HepG2 (cell line): ENCODE measurements at regions not wholly inside any gene's neighbourhood (a gene's known extent, or its start where the extent isn't known, plus 50 kb on each side); places are given as distances from the start of the nearest gene placed in this dataset.

Source experiments
- ATAC-seq: fragments of 200-7000 bp; cut with Tn5 transposase; 3 replicates; pipeline ENCODE4 v1.9.1; 2020; ENCODE audit warnings: mild to moderate bottlenecking, moderate library complexity
- BruUV-seq: library from RNA; stranded (reverse); fragments of 400-500 nt; replicated peaks from 2 replicates; lab custom pipeline; 2021; lab: Mats Ljungman, UMichigan
- CTCF ChIA-PET: fragments of 300-600 bp; formaldehyde crosslinking; extraction: SDS; loops from one replicate; lab custom pipeline; 2021; ENCODE audit warnings: low total read pairs, inconsistent platforms, low intra/inter-chr PET ratio; lab: Yijun Ruan, JAX
- POLR2A ChIA-PET: fragments of 350-600 bp; sonication (Branson Sonifier 250); formaldehyde crosslinking; loops from one replicate; lab custom pipeline; 2020; ENCODE audit warnings: antibody characterized with exemption, inconsistent platforms; lab: Yijun Ruan, JAX
- DNase-seq: peaks from one replicate; pipeline ENCODE4 v3.0.0-alpha.2; 2015; ENCODE audit warnings: low spot score
- FAIRE-seq: peaks from 3 replicates; lab custom pipeline; 2011; peaks lifted over from hg19 to GRCh38; lab: Jason Lieb, UNC
- H2AFZ ChIP-seq: one replicate; pipeline ENCODE4 v1.6.1; 2011; ENCODE audit warnings: low read length, inconsistent platforms
- H3K27ac ChIP-seq: fragments of 300-600 bp; 3 replicates; pipeline ENCODE4 v1.8.0; 2011; ENCODE audit warnings: mixed run types, mild to moderate bottlenecking, mixed read lengths, low read length, inconsistent platforms; ENCODE audit not compliant: insufficient read depth; ENCODE audit errors: extremely low read length
- H3K27me3 ChIP-seq, 2 experiments: fragments of 200-600 bp in 1 of 2; 2 replicates in 1 of 2; 3 replicates in 1 of 2; pipeline versions ENCODE4 v1.6.0 to v1.8.0; 2011; ENCODE audit warnings: low read length in 2 of 2, mild to moderate bottlenecking in 2 of 2, moderate library complexity in 2 of 2, inconsistent platforms in 1 of 2; ENCODE audit not compliant: insufficient read depth in 2 of 2, control insufficient read depth in 1 of 2
- H3K36me3 ChIP-seq, 2 experiments: fragments of 200-600 bp in 1 of 2; replicated peaks in 1 of 2; 2 replicates in 1 of 2; 3 replicates in 1 of 2; pipeline versions ENCODE4 v1.5.1 to v1.8.0; 2011; ENCODE audit warnings: low read length in 2 of 2, inconsistent platforms in 1 of 2; ENCODE audit not compliant: insufficient read depth in 2 of 2, control insufficient read depth in 1 of 2
- H3K4me1 ChIP-seq: 2 replicates; pipeline ENCODE4 v1.5.1; 2012; ENCODE audit warnings: low read length, inconsistent platforms; ENCODE audit not compliant: insufficient read depth
- H3K4me2 ChIP-seq: 2 replicates; pipeline ENCODE4 v1.6.0; 2011; ENCODE audit warnings: low read depth, low read length, inconsistent platforms
- H3K4me3 ChIP-seq, 3 experiments: fragments of 200-600 bp in 1 of 3; sonication (generic), shearing (Covaris generic) in 1 of 3; replicated peaks in 1 of 3; 2 replicates each; pipeline ENCODE4 v1.5.1; 2011 to 2016; ENCODE audit warnings: low read length in 3 of 3, inconsistent platforms in 2 of 3, low read depth in 2 of 3, mild to moderate bottlenecking in 2 of 3, control low read depth in 1 of 3, mixed read lengths in 1 of 3; ENCODE audit not compliant: insufficient read depth in 1 of 3
- H3K79me2 ChIP-seq: one replicate; pipeline ENCODE4 v1.6.1; 2011; ENCODE audit warnings: low read length, inconsistent platforms; ENCODE audit not compliant: insufficient read depth
- H3K9ac ChIP-seq: 2 replicates; pipeline ENCODE4 v1.6.0; 2011; ENCODE audit warnings: mild to moderate bottlenecking, low read depth, low read length, inconsistent platforms; ENCODE audit not compliant: insufficient read depth
- H3K9me3 ChIP-seq: 2 replicates; pipeline ENCODE4 v1.5.1; 2012; ENCODE audit warnings: mild to moderate bottlenecking, low read length
- H4K20me1 ChIP-seq: 2 replicates; pipeline ENCODE4 v1.6.0; 2011; ENCODE audit warnings: inconsistent platforms, mild to moderate bottlenecking, low read length, moderate library complexity; ENCODE audit not compliant: insufficient read depth
- AFF4 ChIP-seq: sonication (generic); formaldehyde crosslinking; IDR thresholded peaks from 2 replicates; pipeline ENCODE4 v1.4.0; 2020; ENCODE audit warnings: missing genetic modification reagents
- DNMT1 ChIP-seq: sonication (generic); formaldehyde crosslinking; IDR thresholded peaks from 2 replicates; pipeline ENCODE4 v1.5.1; 2020; ENCODE audit warnings: mild to moderate bottlenecking, missing genetic modification reagents
- HCFC1 ChIP-seq: fragments of 150-350 bp; IDR thresholded peaks from 2 replicates; pipeline ENCODE4 v1.6.1; 2014; ENCODE audit warnings: low read depth, low read length
- RBAK ChIP-seq: sonication (generic); formaldehyde crosslinking; IDR thresholded peaks from 2 replicates; pipeline ENCODE4 v1.5.1; 2020; ENCODE audit warnings: mild to moderate bottlenecking, missing genetic modification reagents
- ZBTB4 ChIP-seq: sonication (generic); formaldehyde crosslinking; IDR thresholded peaks from 2 replicates; pipeline ENCODE4 v1.4.0; 2020; ENCODE audit warnings: missing genetic modification reagents, mild to moderate bottlenecking, borderline replicate concordance
- ZIK1 ChIP-seq: sonication (generic); formaldehyde crosslinking; IDR thresholded peaks from 2 replicates; pipeline ENCODE4 v1.5.0; 2020; ENCODE audit warnings: mild to moderate bottlenecking, low read depth, missing genetic modification reagents, borderline replicate concordance
- ZNF484 ChIP-seq: sonication (generic); formaldehyde crosslinking; IDR thresholded peaks from 2 replicates; pipeline ENCODE4 v1.5.1; 2020; ENCODE audit warnings: mild to moderate bottlenecking, low read depth, missing genetic modification reagents, borderline replicate concordance
- ZNF549 ChIP-seq: sonication (generic); formaldehyde crosslinking; IDR thresholded peaks from 2 replicates; pipeline ENCODE4 v1.5.0; 2020; ENCODE audit warnings: missing genetic modification reagents
- ZNF7 ChIP-seq: IDR thresholded peaks from 2 replicates; pipeline ENCODE4 v1.6.1; 2016; ENCODE audit warnings: missing biosample characterization, missing genetic modification reagents
- WGBS: methylation state at CpG from one replicate; pipeline ENCODE4 v1.1.6; 2017; ENCODE audit warnings: low lambda C conversion rate; 5-methylcytosine and 5-hydroxymethylcytosine counted together
- in situ Hi-C: cut with HindIII; loops from 2 replicates; pipeline ENCODE4 v1.10.0; 2017; ENCODE audit warnings: low pct_unique_long_range_greater_than_20kb; ENCODE audit not compliant: extremely low pct_ligation_motif_present
- intact Hi-C: fragments of 100-400 bp; cut with micrococcal nuclease; formaldehyde crosslinking; loops from one replicate; pipeline ENCODE4 v1.10.0; 2022; ENCODE audit not compliant: unreplicated experiment

- TF ChIP-seq AFF4 (CRISPR knock-in tag) (no peak), DNMT1 (CRISPR knock-in tag) (no peak)
Measured at GRCh38 chr5:109927639-109928038, 237.9 kb downstream of the MAN2A1 start (continued).

GRCh38 chr5:109928046-109928445 is 238.3 kb downstream of the MAN2A1 start:
- no peak overlapping the region for H3K4me2 ChIP-seq
- H4K20me1 ChIP-seq, result no peaks in the 10 kb centered on the region
- no peaks in the 10 kb centered on the region for H3K9me3 ChIP-seq
- no peak for FAIRE-seq
- no peaks in the 10 kb centered on the region for H3K36me3 ChIP-seq
- DNase-seq, result no peak
- no peak overlapping the region for H2AFZ ChIP-seq
- H3K79me2 ChIP-seq, result no peaks in the 10 kb centered on the region
- POLR2A ChIA-PET, result no interaction called here
- TF ChIP-seq ZNF549, result no peak
- TF ChIP-seq HCFC1, result no peak
- no peak for TF ChIP-seq ZNF7
- no peak for TF ChIP-seq ZIK1 (CRISPR knock-in tag)
- TF ChIP-seq ZBTB4, result no peak
- no peak for TF ChIP-seq RBAK
- TF ChIP-seq ZNF484, result no peak
- H3K4me1 ChIP-seq, result peaks cover 19% of the 10 kb centered on the region
- WGBS, result 96% methylated on average over 2 of the region's 2 CpGs
- CTCF ChIA-PET, result no interaction called here
- in situ Hi-C loops, result no loop called here
- H3K9ac ChIP-seq, result no peak overlapping the region
- ATAC-seq, result no peak
- H3K4me3 ChIP-seq, result no peak overlapping the region
- intact Hi-C loops, result no loop called here
- no peaks in the 10 kb centered on the region for H3K27me3 ChIP-seq
- H3K27ac ChIP-seq, result no peak overlapping the region
- no TSS peak for BruUV-seq
